Spleen (tissue), 7 donors: ENCODE measurements at regions not wholly inside any gene's neighbourhood (a gene's known extent, or its start where the extent isn't known, plus 50 kb on each side); places are given as distances from the start of the nearest gene placed in this dataset.

ENCODE experiments used
- CTCF ChIP-seq, 11 experiments: fragments of 200-600 bp in 7 of 11; fragments of 450-650 bp in 4 of 11; sonication (generic) in 4 of 11; IDR thresholded peaks in 8 of 11; conservative IDR thresholded peaks in 3 of 11; 1 replicate in 7 of 11; 2 replicates in 4 of 11; pipeline versions ENCODE4 v1.4.0 to v1.8.0; 2016 to 2021; ENCODE audit warnings: antibody characterized with exemption in 11 of 11, inconsistent platforms in 4 of 11, mild to moderate bottlenecking in 1 of 11
- POLR2AphosphoS5 ChIP-seq, 3 donors: sonication (generic); formaldehyde crosslinking; IDR thresholded peaks; one replicate each; pipeline ENCODE4 v1.5.1; 2017; ENCODE audit warnings: antibody characterized with exemption in 3 of 3
- donor health status: DM: no; HTN: no; CAD: no; lungs with moderate emphysema.
- donor health status: DM: no; HTN: no; CAD: no.
- donor health status: DM: no; HTN: no; CAD: no.

- TF ChIP-seq CTCF (IDR thresholded peaks at IDR 0.05 in 8 of 11, conservative IDR thresholded peaks at IDR 0.05 in 3 of 11) (no peak), POLR2AphosphoS5 (IDR thresholded peaks at IDR 0.05) (no peak)
Measured at GRCh38 chr2:7683708-7684107, 766.5 kb downstream of the RNF144A start.
